ENCODE measurements at regions not wholly inside any gene's neighbourhood (a gene's known extent, or its start where the extent isn't known, plus 50 kb on each side); places are given as distances from the start of the nearest gene placed in this dataset.

DNA sequence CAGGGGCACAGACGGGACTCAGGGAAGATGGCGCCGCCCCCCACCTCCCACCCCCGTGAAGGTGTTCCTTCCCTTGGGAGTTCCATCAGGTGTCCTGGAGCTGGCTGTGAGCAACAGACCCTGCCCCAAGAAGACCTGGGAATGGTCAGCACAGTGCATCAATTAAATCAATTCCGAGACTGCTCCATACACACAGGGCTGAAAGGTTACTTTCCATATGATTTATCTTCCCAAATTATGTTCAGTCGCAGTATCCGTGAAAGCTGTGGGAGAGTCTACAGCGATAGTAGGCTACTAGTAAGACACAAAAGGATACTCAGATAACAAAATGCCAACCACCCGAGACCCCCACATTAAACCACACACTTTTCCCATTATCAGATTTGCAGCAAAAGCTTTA, 71.8 kb upstream of the PABPC3 start:
- in situ Hi-C loops (cut with MboI; ENCODE audit: low pct_ligation_motif_present in 1 of 4, low pct_unique_long_range_greater_than_20kb in 1 of 4, low sequenced_read_pairs in 3 of 4) (no loop called here), intact Hi-C loops (cut with DNase I; ENCODE audit: low total_unique reads) (no loop called here)
- Histone ChIP-seq H3K27ac (no peak overlapping the region), H3K4me3 (no peak overlapping the region), H3K27me3 (peaks cover 29% of the 10 kb centered on the region), H3K4me1 (no peaks in the 10 kb centered on the region), H3K9me3 (no peaks in the 10 kb centered on the region), H3K36me3 (no peaks in the 10 kb centered on the region)
- DNase-seq, result no peak
- TF ChIP-seq POLR2A (IDR thresholded peaks at IDR 0.05), result no peak
- no peak for TF ChIP-seq EP300 (IDR thresholded peaks at IDR 0.05; ENCODE audit: low read depth)
- no peak for TF ChIP-seq POLR2AphosphoS5 (IDR thresholded peaks at IDR 0.05)
- TF ChIP-seq, protein P1, sequence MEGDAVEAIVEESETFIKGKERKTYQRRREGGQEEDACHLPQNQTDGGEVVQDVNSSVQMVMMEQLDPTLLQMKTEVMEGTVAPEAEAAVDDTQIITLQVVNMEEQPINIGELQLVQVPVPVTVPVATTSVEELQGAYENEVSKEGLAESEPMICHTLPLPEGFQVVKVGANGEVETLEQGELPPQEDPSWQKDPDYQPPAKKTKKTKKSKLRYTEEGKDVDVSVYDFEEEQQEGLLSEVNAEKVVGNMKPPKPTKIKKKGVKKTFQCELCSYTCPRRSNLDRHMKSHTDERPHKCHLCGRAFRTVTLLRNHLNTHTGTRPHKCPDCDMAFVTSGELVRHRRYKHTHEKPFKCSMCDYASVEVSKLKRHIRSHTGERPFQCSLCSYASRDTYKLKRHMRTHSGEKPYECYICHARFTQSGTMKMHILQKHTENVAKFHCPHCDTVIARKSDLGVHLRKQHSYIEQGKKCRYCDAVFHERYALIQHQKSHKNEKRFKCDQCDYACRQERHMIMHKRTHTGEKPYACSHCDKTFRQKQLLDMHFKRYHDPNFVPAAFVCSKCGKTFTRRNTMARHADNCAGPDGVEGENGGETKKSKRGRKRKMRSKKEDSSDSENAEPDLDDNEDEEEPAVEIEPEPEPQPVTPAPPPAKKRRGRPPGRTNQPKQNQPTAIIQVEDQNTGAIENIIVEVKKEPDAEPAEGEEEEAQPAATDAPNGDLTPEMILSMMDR (IDR thresholded peaks at IDR 0.05), result no peak
- WGBS, 2 donors (ENCODE audit: low coverage in 1 of 2), result 68 to 72% methylated on average over 8 to 9 of the region's 9 CpGs

DNA sequence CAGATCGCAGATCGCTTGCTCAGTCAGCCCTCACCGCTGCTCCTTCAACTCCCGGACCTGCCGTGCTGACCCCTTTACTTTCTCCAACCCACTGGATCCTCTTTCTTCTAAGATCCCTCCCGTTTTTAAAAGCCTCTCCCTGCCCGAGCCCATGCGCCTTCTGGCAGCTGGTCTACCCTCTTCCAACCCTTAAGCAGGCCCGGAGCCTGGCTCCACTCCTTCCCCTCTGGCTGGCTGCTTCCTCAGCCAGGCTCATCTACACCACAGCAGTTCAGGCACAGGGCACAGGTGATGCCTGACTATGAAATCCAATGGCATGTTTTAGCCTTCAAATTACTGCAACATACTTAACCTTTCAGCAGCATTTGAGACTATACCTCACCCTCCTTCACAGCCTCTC, 63.8 kb upstream of the PABPC3 start:
- intact Hi-C loops (cut with DNase I; ENCODE audit: low total_unique reads), result no loop called here
- Histone ChIP-seq H3K9me3 (no peaks in the 10 kb centered on the region), H3K36me3 (no peaks in the 10 kb centered on the region), H3K4me3 (no peak overlapping the region), H3K27ac (no peak overlapping the region), H3K4me1 (no peaks in the 10 kb centered on the region), H3K27me3 (peaks cover 23% of the 10 kb centered on the region)
- in situ Hi-C loops (cut with MboI; ENCODE audit: low pct_ligation_motif_present in 1 of 4, low pct_unique_long_range_greater_than_20kb in 1 of 4, low sequenced_read_pairs in 3 of 4), result no loop called here
- 69 to 72% methylated on average over 9 of the region's 9 CpGs for WGBS, 2 donors (ENCODE audit: low coverage in 1 of 2)
- TF ChIP-seq POLR2AphosphoS5 (IDR thresholded peaks at IDR 0.05) (no peak), EP300 (IDR thresholded peaks at IDR 0.05; ENCODE audit: low read depth) (no peak), POLR2A (IDR thresholded peaks at IDR 0.05) (no peak)
- TF ChIP-seq, protein P1 (IDR thresholded peaks at IDR 0.05), result no peak
- no peak for DNase-seq

DNA sequence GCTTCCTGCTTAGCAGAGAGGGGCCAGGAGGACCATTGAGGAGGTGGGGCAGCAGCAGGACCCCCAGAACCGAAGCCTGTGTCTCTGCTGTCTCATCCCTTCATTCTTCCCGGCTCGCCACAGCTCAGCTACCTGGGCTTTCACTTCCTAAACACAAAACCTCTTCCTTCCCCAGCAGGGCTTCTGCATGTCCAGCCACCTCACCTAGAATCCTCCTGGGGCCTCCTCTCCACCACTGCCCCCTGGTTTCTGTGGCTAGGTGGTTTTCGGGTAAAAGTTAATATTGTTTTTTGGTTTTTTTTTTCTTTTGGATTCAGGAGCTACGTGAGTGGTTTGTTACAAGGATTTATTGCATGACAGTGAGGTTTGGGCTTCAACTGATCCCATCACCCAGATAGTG, 61.8 kb upstream of the PABPC3 start:
- Histone ChIP-seq H3K36me3 (no peaks in the 10 kb centered on the region), H3K4me3 (no peak overlapping the region), H3K27ac (no peak overlapping the region), H3K27me3 (peaks cover 39% of the 10 kb centered on the region), H3K4me1 (no peaks in the 10 kb centered on the region), H3K9me3 (no peaks in the 10 kb centered on the region)
- intact Hi-C loops (cut with DNase I; ENCODE audit: low total_unique reads) (no loop called here), in situ Hi-C loops (cut with MboI; ENCODE audit: low pct_ligation_motif_present in 1 of 4, low pct_unique_long_range_greater_than_20kb in 1 of 4, low sequenced_read_pairs in 3 of 4) (no loop called here)
- TF ChIP-seq POLR2AphosphoS5 (IDR thresholded peaks at IDR 0.05) (no peak), EP300 (IDR thresholded peaks at IDR 0.05; ENCODE audit: low read depth) (no peak)
- TF ChIP-seq, protein P1 (IDR thresholded peaks at IDR 0.05), result no peak
- no peak for DNase-seq
- WGBS, 2 donors (ENCODE audit: low coverage in 1 of 2), result 50 to 71% methylated on average over 2 to 5 of the region's 5 CpGs

DNA sequence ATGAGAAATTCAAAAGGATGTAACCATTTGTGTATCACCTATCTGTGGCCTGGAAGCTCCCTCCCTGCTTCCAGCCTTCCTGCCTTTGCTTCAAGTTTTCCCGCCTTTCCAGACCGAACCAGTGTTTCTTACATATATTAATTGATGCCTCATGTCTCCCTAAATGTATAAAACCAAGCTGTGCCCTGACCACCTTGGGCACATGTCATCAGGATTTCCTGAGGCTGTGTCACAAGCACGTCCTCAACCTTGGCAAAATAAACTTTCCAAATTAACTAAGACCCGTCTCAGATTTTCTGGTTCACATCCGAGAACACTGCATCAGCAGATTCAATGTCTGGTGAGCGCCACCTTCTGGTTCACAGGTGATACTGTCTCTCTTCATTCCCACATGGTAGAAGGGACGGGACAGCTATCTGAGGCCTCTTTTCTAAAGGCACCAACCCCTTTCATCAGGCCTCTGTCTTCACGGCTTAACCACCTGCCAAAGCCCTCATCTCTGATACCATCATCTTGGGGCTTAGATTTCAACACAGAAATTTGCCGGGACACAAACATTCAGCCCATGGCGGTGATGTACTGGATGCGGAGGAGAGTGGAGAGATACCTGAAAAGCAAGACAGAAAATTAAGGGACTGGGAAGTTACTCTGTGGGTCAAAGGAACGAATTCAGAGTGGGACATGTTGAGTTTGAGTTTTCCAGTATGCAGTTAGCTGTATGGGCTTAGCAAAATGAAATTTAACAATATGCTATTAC, 58.7 kb upstream of the PABPC3 start:
- Histone ChIP-seq H3K9me3 (no peaks in the 10 kb centered on the region), H3K27me3 (peaks cover 54% of the 10 kb centered on the region), H3K27ac (no peak overlapping the region), H3K4me3 (no peak overlapping the region), H3K4me1 (no peaks in the 10 kb centered on the region), H3K36me3 (no peaks in the 10 kb centered on the region)
- WGBS, 2 donors (ENCODE audit: low coverage in 1 of 2), result 28 to 31% methylated on average over 7 to 12 of the region's 12 CpGs
- no peak for TF ChIP-seq POLR2AphosphoS5 (IDR thresholded peaks at IDR 0.05)
- TF ChIP-seq, protein P1 (IDR thresholded peaks at IDR 0.05), result peak; percentile 73 to 81 (median 74)
- intact Hi-C loops (cut with DNase I; ENCODE audit: low total_unique reads), result no loop called here
- in situ Hi-C loops (cut with MboI; ENCODE audit: low pct_ligation_motif_present in 1 of 4, low pct_unique_long_range_greater_than_20kb in 1 of 4, low sequenced_read_pairs in 3 of 4), result no loop called here
- DNase-seq, result peak; percentile 47
